ENCODE measurements at regions not wholly inside any gene's neighbourhood (a gene's known extent, or its start where the extent isn't known, plus 50 kb on each side); places are given as distances from the start of the nearest gene placed in this dataset.
"Not testable (repeated sequence)": the region's sequence is repeated elsewhere in the genome, so short reads cannot be mapped to it uniquely, and the experiment has no call there.

GRCh38 chr7:92904244-92905131 is 68.1 kb upstream of the CDK6 start:
- TF ChIP-seq ZFX (IDR thresholded peaks at IDR 0.05) (no peak), CTCF (conservative IDR thresholded peaks at IDR 0.05) (no peak)
- H3K27ac ChIP-seq, result no peak overlapping the region

GRCh38 chr7:92898798-92899197 is 62.4 kb upstream of the CDK6 start:
- TF ChIP-seq ZFX (IDR thresholded peaks at IDR 0.05) (no peak), CTCF (conservative IDR thresholded peaks at IDR 0.05) (no peak)
- no peak overlapping the region for H3K27ac ChIP-seq

- not testable (repeated sequence) for H3K27ac ChIP-seq
Measured at GRCh38 chr7:92894857-92895256, 58.5 kb upstream of the CDK6 start.

- TF ChIP-seq ZFX (IDR thresholded peaks at IDR 0.05) (no peak), CTCF (conservative IDR thresholded peaks at IDR 0.05) (no peak)
Measured at GRCh38 chr7:92889081-92889480, 52.7 kb upstream of the CDK6 start.

More at GRCh38 chr7:92889081-92889480, 52.7 kb upstream of the CDK6 start:
- H3K27ac ChIP-seq, result no peak overlapping the region
